H1 (cell line): ENCODE measurements at regions not wholly inside any gene's neighbourhood (a gene's known extent, or its start where the extent isn't known, plus 50 kb on each side); places are given as distances from the start of the nearest gene placed in this dataset.

Experiments
- CTCF ChIA-PET: fragments of 300-600 bp; sonication (Branson Sonifier 250); formaldehyde crosslinking; loops from one replicate; lab custom pipeline; 2021; ENCODE audit not compliant: partially characterized antibody; lab: Charles Lee
- POLR2A ChIA-PET: fragments of 300-600 bp; sonication (Branson Sonifier 250); formaldehyde crosslinking; loops from one replicate; lab custom pipeline; 2021; ENCODE audit warnings: inconsistent platforms; ENCODE audit not compliant: partially characterized antibody; lab: Charles Lee
- DNase-seq, 2 experiments: peaks; one replicate each; pipeline versions ENCODE4 v3.0.0 to v3.0.0-alpha.2; 2010 to 2022; ENCODE audit warnings: low spot score in 2 of 2, low read depth in 1 of 2, mixed read lengths in 1 of 2
- FAIRE-seq: peaks from 2 replicates; lab custom pipeline; 2011; peaks lifted over from hg19 to GRCh38; lab: Jason Lieb, UNC
- H2AFZ ChIP-seq: 2 replicates; pipeline ENCODE4 v1.8.1; 2012; ENCODE audit warnings: low read length, inconsistent platforms
- H2AK5ac ChIP-seq: 2 replicates; pipeline ENCODE4 v1.6.1; 2013; ENCODE audit warnings: low read depth, low read length
- H2BK120ac ChIP-seq: replicated peaks from 2 replicates; pipeline ENCODE3; 2013; ENCODE audit warnings: low read depth, low read length, inconsistent platforms
- H2BK12ac ChIP-seq: 2 replicates; pipeline ENCODE4 v1.6.1; 2013; ENCODE audit warnings: low read depth, low read length
- H2BK15ac ChIP-seq: 2 replicates; pipeline ENCODE4 v1.6.1; 2013; ENCODE audit warnings: low read length
- H2BK20ac ChIP-seq: 2 replicates; pipeline ENCODE4 v1.6.1; 2013; ENCODE audit warnings: low read length
- H2BK5ac ChIP-seq: 2 replicates; pipeline ENCODE4 v1.6.1; 2013; ENCODE audit warnings: low read depth, low read length
- H3K14ac ChIP-seq: 2 replicates; pipeline ENCODE4 v1.6.1; 2013; ENCODE audit warnings: inconsistent platforms; ENCODE audit not compliant: insufficient read length
- H3K18ac ChIP-seq: 2 replicates; pipeline ENCODE4 v1.6.1; 2013; ENCODE audit warnings: low read length; ENCODE audit errors: extremely low read depth
- H3K23ac ChIP-seq: 2 replicates; pipeline ENCODE4 v1.6.1; 2013; ENCODE audit warnings: inconsistent platforms; ENCODE audit not compliant: insufficient read length
- H3K23me2 ChIP-seq: 2 replicates; pipeline ENCODE4 v1.6.1; 2013; ENCODE audit warnings: low read depth, low read length
- H3K27ac ChIP-seq: 2 replicates; pipeline ENCODE4 v1.6.1; 2011; ENCODE audit warnings: low read depth, low read length, inconsistent platforms
- H3K27me3 ChIP-seq, 4 experiments: replicated peaks in 1 of 4; 1 replicate in 1 of 4; 2 replicates in 3 of 4; pipeline versions ENCODE4 v1.6.1 to v1.8.1; 2011 to 2013; ENCODE audit warnings: low read length in 3 of 4, mild to moderate bottlenecking in 3 of 4, inconsistent platforms in 2 of 4, mixed read lengths in 2 of 4, moderate library complexity in 1 of 4; ENCODE audit not compliant: control insufficient read depth in 3 of 4, insufficient read depth in 3 of 4; ENCODE audit errors: extremely low read depth in 1 of 4
- H3K36me3 ChIP-seq, 4 experiments: 2 replicates each; pipeline versions ENCODE4 v1.6.1 to v1.8.1; 2011 to 2013; ENCODE audit warnings: mild to moderate bottlenecking in 4 of 4, low read length in 3 of 4, moderate library complexity in 2 of 4, control low read depth in 1 of 4, inconsistent platforms in 1 of 4; ENCODE audit not compliant: insufficient read depth in 4 of 4, control insufficient read depth in 2 of 4
- H3K4ac ChIP-seq: replicated peaks from 2 replicates; pipeline ENCODE3; 2013; ENCODE audit warnings: low read length, low read depth, mixed read lengths, inconsistent platforms; ENCODE audit not compliant: insufficient read length
- H3K4me1 ChIP-seq, 4 experiments: replicated peaks in 1 of 4; 1 replicate in 1 of 4; 2 replicates in 3 of 4; pipeline versions ENCODE4 v1.6.1 to v1.8.1; 2011 to 2013; ENCODE audit warnings: low read length in 3 of 4, inconsistent platforms in 2 of 4, mixed read lengths in 1 of 4; ENCODE audit not compliant: insufficient read depth in 4 of 4, control insufficient read depth in 3 of 4
- H3K4me2 ChIP-seq, 2 experiments: 2 replicates each; pipeline versions ENCODE4 v1.6.1 to v1.8.1; 2011 to 2013; ENCODE audit warnings: low read depth in 2 of 2, low read length in 2 of 2, control low read depth in 1 of 2, inconsistent platforms in 1 of 2, mild to moderate bottlenecking in 1 of 2; ENCODE audit not compliant: insufficient read depth in 1 of 2
- H3K4me3 ChIP-seq, 4 experiments: fragments of 200-600, 300-600 bp in 1 of 4; sonication (generic), shearing (Covaris generic), sonication (Bioruptor Twin) in 1 of 4; 2 replicates each; pipeline versions ENCODE4 v1.5.1 to v1.8.1; 2011 to 2016; ENCODE audit warnings: low read length in 4 of 4, low read depth in 3 of 4, control low read depth in 2 of 4, inconsistent platforms in 2 of 4, mild to moderate bottlenecking in 2 of 4, mixed read lengths in 1 of 4, moderate library complexity in 1 of 4; ENCODE audit not compliant: insufficient read depth in 2 of 4; ENCODE audit errors: extremely low read depth in 1 of 4
- H3K56ac ChIP-seq: replicated peaks from 2 replicates; pipeline ENCODE3; 2013; ENCODE audit warnings: low read depth, mild to moderate bottlenecking, mixed read lengths, low read length, inconsistent platforms; ENCODE audit not compliant: insufficient read length
- H3K79me1 ChIP-seq: 2 replicates; pipeline ENCODE4 v1.6.1; 2013; ENCODE audit warnings: low read depth, low read length, control low read depth
- H3K79me2 ChIP-seq, 2 experiments: 2 replicates each; pipeline versions ENCODE4 v1.6.1 to v1.8.1; 2012 to 2013; ENCODE audit warnings: low read length in 2 of 2, mild to moderate bottlenecking in 2 of 2, inconsistent platforms in 1 of 2; ENCODE audit not compliant: insufficient read depth in 2 of 2, control insufficient read depth in 1 of 2
- H3K9ac ChIP-seq, 4 experiments: replicated peaks in 1 of 4; 1 replicate in 1 of 4; 2 replicates in 3 of 4; pipeline versions ENCODE4 v1.6.1 to v1.8.1; 2011 to 2013; ENCODE audit warnings: low read depth in 3 of 4, low read length in 3 of 4, control low read depth in 2 of 4, mild to moderate bottlenecking in 2 of 4, moderate library complexity in 2 of 4, inconsistent platforms in 1 of 4; ENCODE audit errors: extremely low read depth in 1 of 4
- H3K9me3 ChIP-seq, 2 experiments: 2 replicates each; pipeline versions ENCODE4 v1.6.1 to v1.8.1; 2012 to 2013; ENCODE audit warnings: mild to moderate bottlenecking in 2 of 2, moderate library complexity in 2 of 2, control low read depth in 1 of 2, inconsistent platforms in 1 of 2, low read depth in 1 of 2, low read length in 1 of 2, mixed read lengths in 1 of 2; ENCODE audit not compliant: insufficient read depth in 2 of 2
- H4K20me1 ChIP-seq, 2 experiments: replicated peaks in 1 of 2; 2 replicates each; pipeline versions ENCODE3 to v1.8.1; 2011 to 2013; ENCODE audit warnings: inconsistent platforms in 2 of 2, low read length in 2 of 2, mild to moderate bottlenecking in 1 of 2; ENCODE audit not compliant: insufficient read depth in 2 of 2, control insufficient read depth in 1 of 2
- H4K5ac ChIP-seq: 2 replicates; pipeline ENCODE4 v1.6.1; 2013; ENCODE audit warnings: low read length, low read depth, mixed read lengths, inconsistent platforms; ENCODE audit not compliant: insufficient read length
- H4K8ac ChIP-seq: 2 replicates; pipeline ENCODE4 v1.8.0; 2013; ENCODE audit warnings: mild to moderate bottlenecking, moderate library complexity, low read length, inconsistent platforms; ENCODE audit not compliant: insufficient read depth; ENCODE audit errors: extremely low read depth
- H4K91ac ChIP-seq: replicated peaks from 2 replicates; pipeline ENCODE3; 2013; ENCODE audit warnings: low read length, mixed read lengths, inconsistent platforms; ENCODE audit not compliant: insufficient read length
- ATF2 ChIP-seq: IDR thresholded peaks from 2 replicates; pipeline ENCODE4 v1.6.1; 2012; ENCODE audit warnings: low read length, inconsistent platforms
- BACH1 ChIP-seq: IDR thresholded peaks from 2 replicates; pipeline ENCODE4 v1.6.1; 2012; ENCODE audit warnings: low read length, improper control_type of control experiment
- BCL11A ChIP-seq, 2 experiments: IDR thresholded peaks; one replicate each; pipeline ENCODE4 v1.6.1; 2011; ENCODE audit warnings: low read depth in 2 of 2, low read length in 2 of 2, mild to moderate bottlenecking in 2 of 2
- CHD2 ChIP-seq: IDR thresholded peaks from 2 replicates; pipeline ENCODE4 v1.6.1; 2012; ENCODE audit warnings: low read length, improper control_type of control experiment
- E2F6 ChIP-seq: IDR thresholded peaks from 2 replicates; pipeline ENCODE4 v1.6.1; 2012; ENCODE audit warnings: inconsistent platforms
- KDM1A ChIP-seq: fragments of 200-600, 300-600 bp; sonication (generic); IDR thresholded peaks from 2 replicates; pipeline ENCODE4 v1.7.1; 2016; ENCODE audit warnings: mild to moderate bottlenecking, low read length, borderline replicate concordance
- NANOG ChIP-seq: IDR thresholded peaks from 2 replicates; pipeline ENCODE4 v1.6.1; 2011; ENCODE audit warnings: low read length, low read depth, mild to moderate bottlenecking, inconsistent platforms; ENCODE audit not compliant: insufficient read depth, poor library complexity, severe bottlenecking
- SAP30 ChIP-seq: fragments of 300-600 bp; sonication (generic); IDR thresholded peaks from 2 replicates; pipeline ENCODE4 v1.7.1; 2012; ENCODE audit warnings: low read length, moderate library complexity, mild to moderate bottlenecking, inconsistent platforms; ENCODE audit not compliant: insufficient read depth, insufficient replicate concordance
- SIRT6 ChIP-seq: IDR thresholded peaks from one replicate; pipeline ENCODE4 v1.7.1; 2012; ENCODE audit warnings: low read length, inconsistent platforms
- SP1 ChIP-seq: IDR thresholded peaks from 2 replicates; pipeline ENCODE4 v1.6.1; 2011; ENCODE audit warnings: low read depth, low read length
- TCF12 ChIP-seq: IDR thresholded peaks from 2 replicates; pipeline ENCODE4 v1.6.1; 2011; ENCODE audit warnings: low read depth, mild to moderate bottlenecking, low read length
- TEAD4 ChIP-seq: IDR thresholded peaks from 2 replicates; pipeline ENCODE4 v1.6.1; 2012; ENCODE audit warnings: low read depth, low read length, inconsistent platforms, mixed read lengths
- WGBS, 2 experiments: shearing (Covaris generic) in 1 of 2; methylation state at CpG; one replicate each; pipeline versions ENCODE4 v1.1.6 to v1.1.7; 2013 to 2015; ENCODE audit warnings: low lambda C conversion rate in 2 of 2, mixed read lengths in 2 of 2, inconsistent platforms in 1 of 2, low coverage in 1 of 2, missing lambda C conversion rate in 1 of 2; ENCODE audit not compliant: insufficient replicate concordance in 2 of 2, insufficient coverage in 1 of 2, insufficient read length in 1 of 2; ENCODE audit errors: extremely low coverage in 1 of 2, missing lambda C conversion rate in 1 of 2; 5-methylcytosine and 5-hydroxymethylcytosine counted together

GRCh38 chr12:3359478-3359877 lies 131.5 kb upstream of the PRMT8 start:
- H4K5ac ChIP-seq, result no peak overlapping the region
- H3K4me2 ChIP-seq, result no peak overlapping the region
- H3K14ac ChIP-seq, result no peak overlapping the region
- CTCF ChIA-PET, result interaction anchor here (0.6 to 1.8 kb wide), 9 partner anchors 9 to 299 kb away, joined by 3 to 6 read pairs (median 3); no protein-coding TSS in a partner anchor
- no peak overlapping the region for H3K9ac ChIP-seq
- no peaks in the 10 kb centered on the region for H3K4me1 ChIP-seq
- H3K4me3 ChIP-seq, result no peak overlapping the region
- H3K27me3 ChIP-seq, result peaks cover 0 to 4% (median 3%) of the 10 kb centered on the region in 4 experiments; a peak in 4 of 7 replicates
- no peak overlapping the region for H2AK5ac ChIP-seq
- H2BK12ac ChIP-seq, result no peak overlapping the region
- no peak for DNase-seq
- H3K56ac ChIP-seq, result no peak overlapping the region
- no peaks in the 10 kb centered on the region for H3K79me1 ChIP-seq
- H2AFZ ChIP-seq, result no peak overlapping the region
- no peak overlapping the region for H3K27ac ChIP-seq
- H3K4ac ChIP-seq, result no peak overlapping the region
- TF ChIP-seq SP1 (no peak), TEAD4 (no peak), SAP30 (no peak), BCL11A (IDR thresholded peaks at IDR 0.05; ENCODE audit: low read depth in 2 of 2, low read length in 2 of 2) (no peak), E2F6 (no peak), NANOG (no peak), SIRT6 (no peak), CHD2 (no peak), BACH1 (no peak), ATF2 (no peak), TCF12 (no peak), KDM1A (no peak)
- TF ChIP-seq, all 59 proteins: peak for 0
- no peak overlapping the region for H2BK15ac ChIP-seq
- no peak overlapping the region for H3K18ac ChIP-seq
- H3K79me2 ChIP-seq, result no peaks in the 10 kb centered on the region
- H4K91ac ChIP-seq, result no peak overlapping the region
- H4K8ac ChIP-seq, result no peak overlapping the region
- no peaks in the 10 kb centered on the region for H4K20me1 ChIP-seq
- H2BK5ac ChIP-seq, result no peak overlapping the region
- H3K9me3 ChIP-seq, result no peaks in the 10 kb centered on the region
- no peaks in the 10 kb centered on the region for H3K23me2 ChIP-seq
- H3K36me3 ChIP-seq, result no peaks in the 10 kb centered on the region
- H2BK120ac ChIP-seq, result no peak overlapping the region
- WGBS, 2 experiments, result 85% methylated on average over 2 of the region's 2 CpGs; no CpG with 5 or more reads in 1 of the 2 experiments
- FAIRE-seq, result no peak
- no peak overlapping the region for H3K23ac ChIP-seq
- no peak overlapping the region for H2BK20ac ChIP-seq
- POLR2A ChIA-PET, result no interaction called here
